OCI-LY7 (cell line): ENCODE measurements at regions not wholly inside any gene's neighbourhood (a gene's known extent, or its start where the extent isn't known, plus 50 kb on each side); places are given as distances from the start of the nearest gene placed in this dataset.

Source experiments
- BruUV-seq: library from RNA; stranded (reverse); fragments of 400-500 nt; replicated peaks from 2 replicates; lab custom pipeline; 2021; lab: Mats Ljungman, UMichigan
- CTCF ChIA-PET: fragments of 300-600 bp; sonication (Branson Sonifier 250); formaldehyde crosslinking; loops from one replicate; lab custom pipeline; 2022; ENCODE audit warnings: antibody characterized with exemption; ENCODE audit not compliant: unreplicated experiment; lab: Charles Lee
- POLR2A ChIA-PET: fragments of 300-600 bp; sonication (Branson Sonifier 250); formaldehyde crosslinking; loops from one replicate; lab custom pipeline; 2022; ENCODE audit warnings: antibody characterized with exemption; lab: Charles Lee
- DNase-seq: peaks from one replicate; pipeline ENCODE4 v3.0.0-alpha.2; 2015; ENCODE audit warnings: low spot score
- H2AFZ ChIP-seq: fragments of 200-600 bp; sonication (generic), shearing (Covaris generic); 2 replicates; pipeline ENCODE4 v1.6.1; 2014; ENCODE audit warnings: mild to moderate bottlenecking, antibody characterized with exemption, low read length, moderate library complexity
- H3K27ac ChIP-seq: fragments of 200-600 bp; sonication (generic); 2 replicates; pipeline ENCODE4 v1.5.1; 2014; ENCODE audit warnings: mixed run types, low read depth, mild to moderate bottlenecking, moderate library complexity, low read length, inconsistent platforms; ENCODE audit not compliant: poor library complexity, severe bottlenecking
- H3K36me3 ChIP-seq: fragments of 200-600 bp; sonication (generic); 2 replicates; pipeline ENCODE4 v1.6.1; 2014; ENCODE audit warnings: mild to moderate bottlenecking, antibody characterized with exemption, low read length, moderate library complexity, mixed read lengths; ENCODE audit not compliant: insufficient read depth
- H3K4me1 ChIP-seq: fragments of 200-600 bp; sonication (generic); 2 replicates; pipeline ENCODE4 v1.5.1; 2014; ENCODE audit warnings: mild to moderate bottlenecking, low read length; ENCODE audit not compliant: insufficient read depth, poor library complexity, severe bottlenecking
- H3K4me2 ChIP-seq: fragments of 200-600 bp; sonication (generic); 2 replicates; pipeline ENCODE4 v1.6.1; 2014; ENCODE audit warnings: mild to moderate bottlenecking, low read length
- H3K4me3 ChIP-seq: fragments of 200-600 bp; sonication (generic); 2 replicates; pipeline ENCODE4 v1.5.1; 2014; ENCODE audit warnings: mild to moderate bottlenecking, low read depth, low read length; ENCODE audit not compliant: poor library complexity, severe bottlenecking
- H3K79me2 ChIP-seq: fragments of 200-600 bp; sonication (generic); 2 replicates; pipeline ENCODE4 v1.6.1; 2016; ENCODE audit warnings: low read depth, mild to moderate bottlenecking, low read length, moderate library complexity, mixed read lengths; ENCODE audit not compliant: insufficient read depth
- H3K9me2 ChIP-seq: fragments of 200-600 bp; sonication (generic); 2 replicates; pipeline ENCODE4 v1.6.1; 2016; ENCODE audit warnings: mild to moderate bottlenecking, low read length, mixed read lengths; ENCODE audit not compliant: insufficient read depth
- H3K9me3 ChIP-seq: fragments of 200-600 bp; sonication (generic); 2 replicates; pipeline ENCODE4 v1.6.1; 2014; ENCODE audit warnings: mild to moderate bottlenecking, mixed run types, low read length, mixed read lengths
- H4K20me1 ChIP-seq: fragments of 200-600 bp; sonication (generic); 2 replicates; pipeline ENCODE4 v1.6.1; 2014; ENCODE audit warnings: mild to moderate bottlenecking, antibody characterized with exemption, low read length, moderate library complexity, mixed read lengths; ENCODE audit not compliant: insufficient read depth
- EZH2phosphoT487 ChIP-seq: fragments of 200-600 bp; sonication (generic); IDR thresholded peaks from 2 replicates; pipeline ENCODE4 v1.6.1; 2018; ENCODE audit warnings: low read depth, borderline replicate concordance, mild to moderate bottlenecking, mixed run types, antibody characterized with exemption, low read length, moderate library complexity, mixed read lengths
- intact Hi-C: fragments of 100-400 bp; cut with micrococcal nuclease; formaldehyde crosslinking; loops from one replicate; pipeline ENCODE4 v1.10.0; 2022; ENCODE audit not compliant: unreplicated experiment
- TF ChIP-seq, protein P1 (sequence below): fragments of 200-600 bp; sonication (generic); conservative IDR thresholded peaks from 2 replicates; pipeline ENCODE4 v1.5.1; 2014; ENCODE audit warnings: mild to moderate bottlenecking, antibody characterized with exemption, low read length, moderate library complexity, mixed read lengths

DNA sequence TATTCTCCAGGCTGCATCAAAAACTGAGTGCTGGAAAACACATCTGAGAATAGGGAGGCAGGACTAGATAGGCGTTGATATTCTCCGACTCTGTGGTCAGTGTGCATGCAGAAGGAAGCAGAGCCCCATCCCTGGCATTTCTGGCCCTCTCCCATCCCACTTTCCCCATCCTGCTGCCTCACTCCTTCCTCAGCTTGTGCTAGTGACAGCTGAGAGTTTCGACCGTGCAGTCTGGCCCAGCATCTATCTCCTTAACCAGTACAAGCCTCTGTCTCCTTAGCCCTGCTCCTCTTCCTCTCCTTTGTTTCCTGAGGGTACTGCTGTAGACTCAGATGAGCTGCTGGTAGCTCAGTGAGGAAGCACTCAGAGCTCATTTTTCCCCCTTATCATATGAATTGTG is 163.2 kb downstream of the SUCLA2 start:
- no peaks in the 10 kb centered on the region for H3K9me3 ChIP-seq
- H3K79me2 ChIP-seq: no peaks in the 10 kb centered on the region
- CTCF ChIA-PET: no interaction called here

DNA sequence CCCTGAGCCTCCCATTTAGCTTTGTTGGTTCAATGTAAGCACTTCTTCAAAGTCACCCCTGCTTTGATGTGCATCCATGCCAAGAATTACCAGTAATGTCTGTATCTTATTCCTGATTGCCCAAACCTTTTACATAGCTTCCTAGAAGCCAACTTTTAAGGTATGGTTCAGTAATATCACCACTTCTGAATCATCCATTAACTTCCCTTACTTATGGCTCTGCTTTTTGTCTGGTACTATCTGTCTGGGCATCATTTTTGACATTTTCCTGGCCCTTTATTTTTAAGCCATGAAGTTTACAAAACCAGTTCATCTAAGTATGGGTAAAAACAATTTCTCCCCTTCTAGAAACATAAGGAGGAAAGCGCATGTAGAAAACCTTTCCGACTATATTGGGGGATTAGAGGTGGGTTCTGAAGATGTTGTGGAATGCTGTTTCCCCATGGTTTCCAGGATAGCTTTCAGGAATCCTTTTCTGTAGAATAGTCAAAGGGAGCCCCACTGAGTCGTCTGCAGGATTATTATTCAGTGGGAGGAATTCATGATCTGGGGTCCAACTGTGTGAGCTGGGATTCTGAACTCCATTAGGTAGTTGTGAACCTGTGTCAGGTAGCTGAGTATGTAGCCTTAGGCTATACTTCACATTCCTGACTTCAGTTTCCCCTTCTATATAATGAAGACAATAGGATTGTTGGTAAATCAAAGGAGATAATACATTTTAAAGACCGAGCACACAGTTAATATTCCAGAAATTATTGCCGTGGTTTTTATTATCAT is 163.8 kb downstream of the SUCLA2 start:
- no TSS peak for BruUV-seq
- Histone ChIP-seq H4K20me1 (no peaks in the 10 kb centered on the region), H3K4me3 (no peak overlapping the region), H3K4me1 (no peaks in the 10 kb centered on the region), H2AFZ (no peak overlapping the region), H3K4me2 (no peak overlapping the region), H3K79me2 (no peaks in the 10 kb centered on the region), H3K27ac (no peak overlapping the region), H3K9me2 (no peaks in the 10 kb centered on the region), H3K36me3 (no peaks in the 10 kb centered on the region), H3K9me3 (no peaks in the 10 kb centered on the region)
- ChIA-PET CTCF (no interaction called here), POLR2A (interaction anchor here (0.5 to 1.2 kb wide), 2 partner anchors 15 to 346 kb away, joined by 3 to 4 read pairs; no protein-coding TSS in a partner anchor)
- intact Hi-C loops: no loop called here
- DNase-seq: no peak
- no peak for TF ChIP-seq EZH2phosphoT487
- TF ChIP-seq, protein P1, sequence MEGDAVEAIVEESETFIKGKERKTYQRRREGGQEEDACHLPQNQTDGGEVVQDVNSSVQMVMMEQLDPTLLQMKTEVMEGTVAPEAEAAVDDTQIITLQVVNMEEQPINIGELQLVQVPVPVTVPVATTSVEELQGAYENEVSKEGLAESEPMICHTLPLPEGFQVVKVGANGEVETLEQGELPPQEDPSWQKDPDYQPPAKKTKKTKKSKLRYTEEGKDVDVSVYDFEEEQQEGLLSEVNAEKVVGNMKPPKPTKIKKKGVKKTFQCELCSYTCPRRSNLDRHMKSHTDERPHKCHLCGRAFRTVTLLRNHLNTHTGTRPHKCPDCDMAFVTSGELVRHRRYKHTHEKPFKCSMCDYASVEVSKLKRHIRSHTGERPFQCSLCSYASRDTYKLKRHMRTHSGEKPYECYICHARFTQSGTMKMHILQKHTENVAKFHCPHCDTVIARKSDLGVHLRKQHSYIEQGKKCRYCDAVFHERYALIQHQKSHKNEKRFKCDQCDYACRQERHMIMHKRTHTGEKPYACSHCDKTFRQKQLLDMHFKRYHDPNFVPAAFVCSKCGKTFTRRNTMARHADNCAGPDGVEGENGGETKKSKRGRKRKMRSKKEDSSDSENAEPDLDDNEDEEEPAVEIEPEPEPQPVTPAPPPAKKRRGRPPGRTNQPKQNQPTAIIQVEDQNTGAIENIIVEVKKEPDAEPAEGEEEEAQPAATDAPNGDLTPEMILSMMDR: no peak

More for the DNA sequence above, 163.2 kb downstream of the SUCLA2 start:
- H2AFZ ChIP-seq: no peak overlapping the region
- no peaks in the 10 kb centered on the region for H3K36me3 ChIP-seq
- no peak overlapping the region for H3K27ac ChIP-seq
- intact Hi-C loops: no loop called here
- no peaks in the 10 kb centered on the region for H3K4me1 ChIP-seq
- TF ChIP-seq EZH2phosphoT487: no peak
- TF ChIP-seq, protein P1: no peak
- no peaks in the 10 kb centered on the region for H3K9me2 ChIP-seq
- no TSS peak for BruUV-seq
- H4K20me1 ChIP-seq: no peaks in the 10 kb centered on the region
- H3K4me3 ChIP-seq: no peak overlapping the region
- no peak for DNase-seq
- H3K4me2 ChIP-seq: no peak overlapping the region
- POLR2A ChIA-PET: interaction anchor here (1.2 kb wide), 1 partner anchor 16 kb away, joined by 4 read pairs; no protein-coding TSS in a partner anchor
